HG03575 (cell line): ENCODE measurements at regions not wholly inside any gene's neighbourhood (a gene's known extent, or its start where the extent isn't known, plus 50 kb on each side); places are given as distances from the start of the nearest gene placed in this dataset.

Experiments
- ATAC-seq: cut with Tn5 transposase; IDR thresholded peaks from one replicate; pipeline ENCODE4 v1.9.1; 2021; ENCODE audit not compliant: unreplicated experiment, insufficient number of reproducible peaks, low FRiP score; ENCODE audit errors: extremely low read depth

DNA sequence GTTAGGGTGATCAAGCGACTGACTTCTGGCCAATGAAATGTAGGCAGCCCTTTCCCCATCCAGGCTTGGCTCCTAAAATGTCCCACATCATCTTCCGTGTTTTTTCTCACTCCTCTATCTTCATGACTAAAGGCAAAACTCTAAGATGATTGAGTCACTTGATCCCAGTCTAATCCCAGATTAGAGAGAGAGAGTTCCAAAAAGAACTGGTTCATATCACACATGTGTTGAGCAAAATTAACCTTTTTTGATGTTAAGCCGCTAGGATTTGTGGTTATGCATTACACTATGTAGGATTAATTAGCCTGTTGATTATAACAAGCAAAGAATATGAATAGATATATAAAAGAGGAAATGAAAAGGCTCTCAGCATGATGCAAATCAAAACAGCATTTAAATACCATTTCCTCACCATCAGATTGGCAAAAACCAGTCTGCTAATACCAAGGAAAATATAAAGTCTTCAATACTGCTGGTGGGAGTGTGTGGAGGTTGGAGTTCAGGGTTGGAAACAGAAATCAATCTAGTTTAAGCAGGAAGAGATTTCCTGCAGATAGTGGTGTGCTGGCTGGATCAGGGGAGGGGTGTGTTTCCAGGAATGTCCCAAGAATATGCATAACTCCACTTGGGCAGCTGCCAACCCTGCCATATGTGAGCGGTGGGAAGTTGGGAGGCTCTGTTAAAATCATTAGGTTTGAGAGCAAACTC is 187.6 kb upstream of the S1PR3 start:
- ATAC-seq = no peak

GRCh38 chr9:88804254-88804596 is 187.0 kb upstream of the S1PR3 start:
- ATAC-seq = no peak

- no peak for ATAC-seq
Measured at GRCh38 chr9:88805217-88805943, 185.9 kb upstream of the S1PR3 start.

- ATAC-seq = no peak
Measured at GRCh38 chr9:88807426-88807825, 183.8 kb upstream of the S1PR3 start.

DNA sequence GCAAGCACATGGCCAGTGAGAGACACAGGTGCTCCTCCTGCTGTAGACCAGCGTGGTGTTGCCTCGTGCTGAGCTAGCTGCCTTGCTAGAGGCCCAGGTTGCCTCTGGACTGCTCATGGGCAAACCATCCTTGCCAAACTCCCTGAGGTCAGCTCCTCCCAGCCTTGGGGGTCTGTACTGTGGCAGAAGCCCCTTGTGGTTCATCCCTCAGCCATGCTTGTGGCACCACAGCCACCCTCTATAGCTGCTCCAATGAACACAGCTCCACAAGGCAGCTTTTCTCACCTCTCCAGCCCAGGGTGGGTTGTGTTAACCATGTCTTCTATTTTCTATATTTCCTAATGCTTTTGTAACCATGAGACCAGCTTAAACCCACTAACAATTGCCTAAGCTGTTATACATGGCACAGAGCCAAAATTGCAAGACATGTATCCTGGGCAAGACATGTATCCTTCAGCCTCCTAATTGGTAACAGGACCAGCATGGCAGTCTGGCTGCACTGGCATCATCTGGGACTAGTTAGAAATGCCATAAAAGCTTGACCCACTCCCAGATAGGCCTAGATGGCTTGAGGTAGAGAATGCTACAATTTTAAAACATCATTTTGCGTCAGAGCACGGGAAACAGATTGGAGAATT is 183.1 kb upstream of the S1PR3 start:
- no peak for ATAC-seq

- ATAC-seq = no peak
Measured at GRCh38 chr9:88808761-88809354, 182.4 kb upstream of the S1PR3 start.

GRCh38 chr9:88809355-88810161 is 181.7 kb upstream of the S1PR3 start:
- no peak for ATAC-seq

DNA sequence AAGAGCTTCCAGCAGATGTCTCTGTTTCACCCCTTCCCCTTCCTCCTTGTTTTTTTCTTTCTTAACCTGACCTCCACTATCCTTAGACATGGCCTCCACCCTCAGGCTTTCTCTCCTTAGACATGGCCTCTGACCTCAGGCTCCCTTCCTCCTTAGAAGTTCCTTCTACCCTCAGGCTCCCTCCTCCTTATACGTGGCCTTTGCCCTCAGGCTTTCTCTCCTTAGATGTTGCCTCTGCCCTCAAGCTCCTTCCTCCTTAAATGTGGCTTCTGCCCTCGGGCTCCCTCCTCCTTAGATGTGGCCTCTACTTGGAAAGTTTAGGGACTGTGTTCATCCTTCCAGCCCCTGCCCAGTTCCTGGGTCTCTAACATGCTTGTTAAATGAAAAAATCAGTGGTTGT is 180.4 kb upstream of the S1PR3 start:
- no peak for ATAC-seq

GRCh38 chr9:88811511-88811910 is 179.8 kb upstream of the S1PR3 start:
- ATAC-seq = no peak

DNA sequence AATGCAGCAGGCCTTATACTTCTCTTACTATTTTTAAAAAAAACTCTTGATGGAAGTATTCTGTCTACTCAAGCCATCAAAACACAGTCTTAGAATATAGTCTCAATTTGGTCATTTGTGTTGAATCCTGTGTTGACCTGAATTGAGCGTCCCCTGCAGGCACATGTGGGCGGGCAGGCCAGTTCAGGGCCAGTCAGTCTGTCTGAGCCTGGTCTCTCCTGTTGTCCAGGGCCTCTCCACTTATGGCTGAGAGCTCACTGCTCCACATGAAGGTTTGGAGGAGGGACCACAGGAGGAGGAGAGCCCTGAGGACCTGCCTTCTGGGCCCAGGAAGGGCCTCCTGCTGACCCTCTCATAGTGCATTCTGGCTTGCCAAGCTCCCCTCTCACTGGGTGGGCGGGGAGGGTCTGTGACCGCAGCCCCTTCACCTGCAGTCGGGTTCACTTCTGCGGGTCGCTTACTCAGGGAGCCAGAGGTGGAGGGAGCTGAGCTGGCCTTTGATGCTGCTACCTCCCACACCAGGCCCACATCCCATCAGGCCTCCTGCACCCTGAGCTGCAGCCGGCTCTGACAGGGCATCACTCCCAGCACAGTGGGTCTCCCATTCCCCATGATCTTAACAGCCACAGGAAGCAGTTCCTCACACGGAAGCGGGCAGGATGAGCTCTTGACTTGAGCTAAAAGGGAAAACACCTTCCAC is 178.2 kb upstream of the S1PR3 start:
- ATAC-seq = no peak

- ATAC-seq = no peak
Measured at GRCh38 chr9:88813638-88814209, 177.5 kb upstream of the S1PR3 start.

- no peak for ATAC-seq
Measured at GRCh38 chr9:88814577-88814976, 176.7 kb upstream of the S1PR3 start.

GRCh38 chr9:88816141-88816540 is 175.1 kb upstream of the S1PR3 start:
- no peak for ATAC-seq

DNA sequence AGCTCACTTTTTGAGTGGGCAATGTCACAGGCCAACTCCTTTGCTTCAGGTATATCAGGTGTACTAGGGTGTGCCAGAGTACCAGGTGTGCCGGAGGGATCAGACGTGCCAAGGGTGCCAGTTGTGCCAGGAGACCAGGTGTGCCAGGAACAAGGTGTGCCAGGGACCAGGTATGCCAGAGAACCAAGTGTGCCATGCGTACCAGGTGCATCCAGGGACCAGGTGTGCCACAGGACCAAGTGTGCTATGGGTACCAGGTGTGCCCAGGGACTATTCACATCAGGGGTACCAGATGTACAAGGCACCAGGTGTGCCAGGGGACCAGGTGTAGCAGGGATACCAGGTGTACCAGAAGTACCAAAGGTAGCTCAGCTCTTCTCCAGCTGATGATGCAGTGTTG is 174.7 kb upstream of the S1PR3 start:
- no peak for ATAC-seq

DNA sequence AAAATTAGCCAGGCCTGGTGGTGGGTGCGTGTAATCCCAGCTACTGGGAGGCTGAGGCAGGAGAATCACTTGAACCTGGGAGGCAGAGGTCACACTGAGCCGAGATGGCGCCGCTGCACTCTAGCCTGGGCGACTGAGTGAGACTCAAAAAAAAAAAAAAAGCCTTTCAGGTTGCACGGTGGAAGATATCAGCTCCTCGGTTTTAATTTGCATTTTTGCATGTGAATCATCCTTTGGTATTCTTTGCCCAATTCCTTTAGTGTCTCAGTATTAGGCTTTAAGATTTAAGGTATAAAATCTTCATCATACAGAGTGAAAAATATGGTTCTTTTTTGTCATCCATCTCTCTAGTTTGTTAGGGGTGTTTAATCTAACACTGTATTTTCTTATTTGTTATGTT is 173.6 kb upstream of the S1PR3 start:
- ATAC-seq = no peak

DNA sequence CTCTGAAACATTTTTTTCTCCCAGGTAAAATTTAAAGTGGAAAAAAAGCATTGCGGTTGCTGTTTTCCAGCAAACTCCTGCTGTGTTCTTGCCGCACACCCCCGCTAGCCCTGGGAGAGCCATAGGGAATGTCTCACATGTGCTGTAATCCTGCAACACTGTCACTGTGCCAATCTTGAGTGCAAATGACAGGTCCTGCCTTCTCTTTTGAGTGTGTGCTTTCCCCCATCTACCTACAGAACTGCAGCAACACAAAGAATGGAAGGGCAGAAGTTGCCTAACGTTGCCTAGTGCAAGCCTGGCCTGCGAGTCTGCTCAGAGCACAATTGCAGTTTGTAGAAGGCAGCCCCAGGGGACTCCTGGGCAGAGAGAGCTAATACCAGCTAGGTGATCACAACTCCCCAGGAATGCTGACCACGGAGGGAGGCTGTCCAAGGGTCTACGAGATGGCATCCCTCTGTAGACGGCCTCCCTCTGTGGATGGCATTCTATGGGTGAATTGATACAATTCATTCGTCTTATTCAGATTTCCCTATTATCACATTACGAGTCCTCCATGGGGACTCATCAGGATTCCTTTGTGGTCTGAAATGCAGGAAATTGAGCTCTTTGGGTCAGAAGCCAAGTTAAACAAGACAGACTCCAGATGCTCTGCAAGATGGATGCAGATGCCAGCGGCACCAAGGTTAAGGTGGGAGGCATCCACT is 172.6 kb upstream of the S1PR3 start:
- no peak for ATAC-seq

DNA sequence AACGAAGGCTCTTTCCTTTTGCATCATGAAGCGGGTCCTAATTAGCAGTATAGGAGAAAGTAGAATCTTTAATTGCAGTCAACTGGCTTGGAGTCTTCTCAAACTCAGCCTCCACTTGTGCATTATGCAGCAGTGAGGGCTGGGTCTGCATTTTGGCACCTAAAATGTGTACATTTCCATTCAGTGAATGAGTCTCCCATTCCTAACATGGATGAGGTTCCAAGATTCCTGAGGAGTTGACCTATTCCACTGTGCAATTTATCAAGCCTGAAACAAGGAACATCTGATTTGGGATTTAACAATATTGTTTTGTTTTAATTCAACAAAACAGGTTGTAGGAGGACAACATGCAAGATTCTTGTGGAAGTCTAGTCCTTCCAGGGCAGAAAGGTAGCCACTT is 171.8 kb upstream of the S1PR3 start:
- no peak for ATAC-seq

GRCh38 chr9:88820055-88820454 is 171.2 kb upstream of the S1PR3 start:
- ATAC-seq = no peak
